Gastrocnemius medialis (tissue), 4 donors: ENCODE measurements at regions not wholly inside any gene's neighbourhood (a gene's known extent, or its start where the extent isn't known, plus 50 kb on each side); places are given as distances from the start of the nearest gene placed in this dataset.

Source experiments
- ATAC-seq, 2 donors: fragments of 150-250 bp; one replicate each; pipeline ENCODE4 v1.9.1; 2016
- DNase-seq, 2 donors: peaks; one replicate each; pipeline ENCODE4 v3.0.0-alpha.2; 2019
- H3K27ac ChIP-seq, 4 donors: fragments of 200-600 bp; sonication (generic); 1 replicate in 1 of 4; 2 replicates in 3 of 4; pipeline ENCODE4 v1.5.1; 2016 to 2018; ENCODE audit warnings: mild to moderate bottlenecking in 2 of 4, moderate library complexity in 1 of 4
- H3K27me3 ChIP-seq, 3 donors: fragments of 200-600 bp; sonication (generic) in 2 of 3; 1 replicate in 1 of 3; 2 replicates in 2 of 3; pipeline versions ENCODE4 v1.5.1 to v1.6.0; 2016 to 2019; ENCODE audit warnings: mild to moderate bottlenecking in 1 of 3, moderate library complexity in 1 of 3
- H3K36me3 ChIP-seq, 2 donors: fragments of 200-600 bp; sonication (generic) in 1 of 2; one replicate each; pipeline ENCODE4 v1.5.1; 2017 to 2018
- H3K4me1 ChIP-seq, 2 donors: fragments of 200-600 bp; sonication (generic) in 1 of 2; one replicate each; pipeline ENCODE4 v1.5.1; 2016 to 2017; ENCODE audit warnings: mild to moderate bottlenecking in 2 of 2
- H3K4me3 ChIP-seq, 4 donors: fragments of 200-600 bp; sonication (generic) in 3 of 4; 1 replicate in 1 of 4; 2 replicates in 3 of 4; pipeline ENCODE4 v1.5.1; 2016 to 2019; ENCODE audit warnings: mild to moderate bottlenecking in 2 of 4
- H3K9me3 ChIP-seq, 3 donors: fragments of 200-600 bp; sonication (generic) in 2 of 3; 1 replicate in 1 of 3; 2 replicates in 2 of 3; pipeline ENCODE4 v1.5.1; 2016 to 2019
- CTCF ChIP-seq, 5 experiments: fragments of 450-650 bp in 3 of 5; fragments of 200-600 bp in 2 of 5; sonication (generic) in 2 of 5; IDR thresholded peaks in 4 of 5; conservative IDR thresholded peaks in 1 of 5; 1 replicate in 4 of 5; 2 replicates in 1 of 5; pipeline ENCODE4 v1.5.1; 2016 to 2019; ENCODE audit warnings: antibody characterized with exemption in 5 of 5, mild to moderate bottlenecking in 3 of 5, moderate library complexity in 3 of 5
- POLR2A ChIP-seq, 2 donors: fragments of 450-650 bp; IDR thresholded peaks; one replicate each; pipeline ENCODE4 v1.6.1; 2017; ENCODE audit warnings: antibody characterized with exemption in 2 of 2, mild to moderate bottlenecking in 2 of 2, moderate library complexity in 2 of 2
- in situ Hi-C, 4 donors: fragments of 200-750 bp; cut with MboI; loops; one replicate each; pipeline versions ENCODE4 v1.15.0 to v1.8.0; 2017; ENCODE audit warnings: low sequenced_read_pairs in 4 of 4
- intact Hi-C: fragments of 100-400 bp; cut with DNase I; formaldehyde crosslinking; loops from one replicate; pipeline ENCODE4 v1.15.1; 2023; ENCODE audit warnings: low total_unique reads

GRCh38 chr9:108160706-108161355, 671.3 kb upstream of the KLF4 start:
- no peak for DNase-seq
- intact Hi-C loops (no loop called here), in situ Hi-C loops (no loop called here)
- no peak overlapping the region for H3K4me3 ChIP-seq
- H3K27ac ChIP-seq, result no peak overlapping the region
- TF ChIP-seq CTCF (IDR thresholded peaks at IDR 0.05 in 4 of 5, conservative IDR thresholded peaks at IDR 0.05 in 1 of 5), result no peak
- TF ChIP-seq POLR2A (IDR thresholded peaks at IDR 0.05), result no peak
- ATAC-seq, result no peak
- no peaks in the 10 kb centered on the region for H3K4me1 ChIP-seq
- H3K36me3 ChIP-seq, result no peaks in the 10 kb centered on the region
- H3K27me3 ChIP-seq, result peaks cover 0 to 3% (median 0%) of the 10 kb centered on the region in 3 donors
- H3K9me3 ChIP-seq, result no peaks in the 10 kb centered on the region

GRCh38 chr9:108160039-108160438, 670.5 kb upstream of the KLF4 start:
- ATAC-seq, result no peak
- Histone ChIP-seq H3K36me3 (no peaks in the 10 kb centered on the region), H3K9me3 (no peaks in the 10 kb centered on the region), H3K4me3 (no peak overlapping the region), H3K27me3 (peaks cover 0 to 3% (median 0%) of the 10 kb centered on the region in 3 donors), H3K27ac (no peak overlapping the region), H3K4me1 (no peaks in the 10 kb centered on the region)
- in situ Hi-C loops, result no loop called here
- intact Hi-C loops, result no loop called here
- no peak for DNase-seq
- TF ChIP-seq CTCF (IDR thresholded peaks at IDR 0.05 in 4 of 5, conservative IDR thresholded peaks at IDR 0.05 in 1 of 5), result no peak
- no peak for TF ChIP-seq POLR2A (IDR thresholded peaks at IDR 0.05)

GRCh38 chr9:108158236-108158995, 668.8 kb upstream of the KLF4 start:
- Histone ChIP-seq H3K4me3 (no peak overlapping the region), H3K9me3 (no peaks in the 10 kb centered on the region), H3K36me3 (no peaks in the 10 kb centered on the region), H3K27me3 (peaks cover 0 to 3% (median 0%) of the 10 kb centered on the region in 3 donors), H3K4me1 (no peaks in the 10 kb centered on the region), H3K27ac (no peak overlapping the region)
- DNase-seq (no peak), ATAC-seq (no peak)
- intact Hi-C loops, result loop anchor here (5.0 kb wide), 1 partner anchor 676 kb away; no protein-coding TSS in a partner anchor
- TF ChIP-seq POLR2A (IDR thresholded peaks at IDR 0.05) (no peak), CTCF (IDR thresholded peaks at IDR 0.05 in 4 of 5, conservative IDR thresholded peaks at IDR 0.05 in 1 of 5) (no peak)
- in situ Hi-C loops, result no loop called here

- TF ChIP-seq POLR2A (IDR thresholded peaks at IDR 0.05), result no peak
- TF ChIP-seq CTCF (IDR thresholded peaks at IDR 0.05 in 4 of 5, conservative IDR thresholded peaks at IDR 0.05 in 1 of 5), result no peak
- ATAC-seq (no peak), DNase-seq (no peak)
- H3K4me1 ChIP-seq, result no peaks in the 10 kb centered on the region
- H3K4me3 ChIP-seq, result no peak overlapping the region
- H3K9me3 ChIP-seq, result no peaks in the 10 kb centered on the region
- H3K27ac ChIP-seq, result no peak overlapping the region
- H3K27me3 ChIP-seq, result peaks cover 0 to 3% (median 0%) of the 10 kb centered on the region in 3 donors
- in situ Hi-C loops, result no loop called here
- no peaks in the 10 kb centered on the region for H3K36me3 ChIP-seq
- intact Hi-C loops, result loop anchor here (5.0 kb wide), 1 partner anchor 674 kb away; no protein-coding TSS in a partner anchor
Measured at GRCh38 chr9:108156270-108156998, 666.9 kb upstream of the KLF4 start.
